IMR-90 (cell line): ENCODE measurements at regions not wholly inside any gene's neighbourhood (a gene's known extent, or its start where the extent isn't known, plus 50 kb on each side); places are given as distances from the start of the nearest gene placed in this dataset.

ENCODE experiments used
- ATAC-seq: fragments of 200-7000 bp; cut with Tn5 transposase; 2 replicates; pipeline ENCODE4 v1.9.1; 2020; ENCODE audit warnings: low read depth, mild to moderate bottlenecking, moderate library complexity
- BruUV-seq: library from RNA; stranded (reverse); fragments of 400-500 nt; replicated peaks from 2 replicates; lab custom pipeline; 2021; lab: Mats Ljungman, UMichigan
- CTCF ChIA-PET: fragments of 300-600 bp; formaldehyde crosslinking; extraction: SDS; loops from one replicate; lab custom pipeline; 2021; ENCODE audit warnings: antibody characterized with exemption; lab: Yijun Ruan, JAX
- POLR2A ChIA-PET: fragments of 300-600 bp; sonication (Branson Sonifier 250); formaldehyde crosslinking; loops from one replicate; lab custom pipeline; 2022; ENCODE audit warnings: antibody characterized with exemption; ENCODE audit not compliant: unreplicated experiment; lab: Charles Lee
- DNase-seq: peaks from one replicate; pipeline ENCODE4 v3.0.0; 2013
- H2AFZ ChIP-seq: replicated peaks from 2 replicates; pipeline ENCODE3; 2013; ENCODE audit warnings: low read length, mild to moderate bottlenecking; ENCODE audit not compliant: poor library complexity
- H2AK5ac ChIP-seq: 2 replicates; pipeline ENCODE4 v1.6.1; 2013; ENCODE audit warnings: low read depth, low read length, inconsistent platforms
- H2AK9ac ChIP-seq: replicated peaks from 2 replicates; pipeline ENCODE3; 2013; ENCODE audit warnings: mild to moderate bottlenecking, low read depth, low read length, moderate library complexity; ENCODE audit not compliant: poor library complexity
- H2BK120ac ChIP-seq: 2 replicates; pipeline ENCODE4 v1.6.1; 2013; ENCODE audit warnings: low read depth, low read length, inconsistent platforms
- H2BK15ac ChIP-seq: 3 replicates; pipeline ENCODE4 v1.6.1; 2013; ENCODE audit warnings: low read depth, low read length, inconsistent platforms
- H2BK20ac ChIP-seq: 2 replicates; pipeline ENCODE4 v1.6.1; 2013; ENCODE audit warnings: low read depth, mild to moderate bottlenecking, inconsistent platforms, low read length, moderate library complexity
- H2BK5ac ChIP-seq: 2 replicates; pipeline ENCODE4 v1.6.1; 2013; ENCODE audit warnings: mild to moderate bottlenecking, low read depth, low read length, inconsistent platforms; ENCODE audit not compliant: poor library complexity, severe bottlenecking
- H3K14ac ChIP-seq: replicated peaks from 2 replicates; pipeline ENCODE4 v1.6.1; 2013; ENCODE audit warnings: low read depth, low read length, inconsistent platforms
- H3K18ac ChIP-seq: 2 replicates; pipeline ENCODE4 v1.6.1; 2013; ENCODE audit warnings: low read depth, low read length, control low read depth
- H3K23ac ChIP-seq: 2 replicates; pipeline ENCODE4 v1.6.1; 2013; ENCODE audit warnings: low read depth, low read length, inconsistent platforms
- H3K27ac ChIP-seq: 2 replicates; pipeline ENCODE4 v1.5.1; 2013; ENCODE audit warnings: mild to moderate bottlenecking, control low read depth, low read length; ENCODE audit not compliant: insufficient read depth
- H3K27me3 ChIP-seq: 2 replicates; pipeline ENCODE4 v1.6.1; 2013; ENCODE audit warnings: low read length; ENCODE audit not compliant: control insufficient read depth, insufficient read depth
- H3K36me3 ChIP-seq: 2 replicates; pipeline ENCODE4 v1.6.1; 2013; ENCODE audit warnings: low read length, mixed read lengths; ENCODE audit not compliant: control insufficient read depth, insufficient read depth
- H3K4ac ChIP-seq: 2 replicates; pipeline ENCODE4 v1.6.1; 2013; ENCODE audit warnings: low read depth, low read length, inconsistent platforms
- H3K4me1 ChIP-seq: 2 replicates; pipeline ENCODE4 v1.6.1; 2013; ENCODE audit warnings: low read length, mixed read lengths; ENCODE audit not compliant: control insufficient read depth, insufficient read depth
- H3K4me2 ChIP-seq: 2 replicates; pipeline ENCODE4 v1.6.1; 2013; ENCODE audit warnings: low read depth, mild to moderate bottlenecking, control low read depth, low read length, moderate library complexity
- H3K4me3 ChIP-seq: 2 replicates; pipeline ENCODE4 v1.5.1; 2013; ENCODE audit warnings: low read depth, mild to moderate bottlenecking, control low read depth, low read length, moderate library complexity; ENCODE audit not compliant: insufficient read depth
- H3K56ac ChIP-seq: 2 replicates; pipeline ENCODE4 v1.6.1; 2013; ENCODE audit warnings: low read length, inconsistent platforms; ENCODE audit not compliant: insufficient read depth; ENCODE audit errors: extremely low read depth
- H3K79me1 ChIP-seq, 2 experiments: 2 replicates each; pipeline ENCODE4 v1.6.1; 2013; ENCODE audit warnings: low read length in 2 of 2, inconsistent platforms in 1 of 2, low read depth in 1 of 2
- H3K9ac ChIP-seq: 2 replicates; pipeline ENCODE4 v1.6.1; 2013; ENCODE audit warnings: low read depth, low read length, control low read depth
- H3K9me1 ChIP-seq: 2 replicates; pipeline ENCODE4 v1.6.1; 2013; ENCODE audit warnings: low read length, inconsistent platforms; ENCODE audit not compliant: insufficient read depth
- H3K9me3 ChIP-seq: 2 replicates; pipeline ENCODE4 v1.6.1; 2013; ENCODE audit warnings: low read length; ENCODE audit not compliant: control insufficient read depth, insufficient read depth
- H4K20me1 ChIP-seq: 2 replicates; pipeline ENCODE4 v1.6.1; 2013; ENCODE audit warnings: low read length, inconsistent platforms; ENCODE audit not compliant: insufficient read depth
- H4K5ac ChIP-seq: 2 replicates; pipeline ENCODE4 v1.6.1; 2013; ENCODE audit warnings: mild to moderate bottlenecking, low read depth, low read length, control low read depth
- H4K8ac ChIP-seq, 2 experiments: 2 replicates each; pipeline ENCODE4 v1.6.1; 2013; ENCODE audit warnings: low read depth in 2 of 2, low read length in 2 of 2, control low read depth in 1 of 2, inconsistent platforms in 1 of 2
- H4K91ac ChIP-seq: 2 replicates; pipeline ENCODE4 v1.6.1; 2013; ENCODE audit warnings: low read depth, low read length, inconsistent platforms; ENCODE audit not compliant: insufficient read depth
- BHLHE40 ChIP-seq: fragments of 150-350 bp; IDR thresholded peaks from 2 replicates; pipeline ENCODE4 v1.6.1; 2016; ENCODE audit warnings: mild to moderate bottlenecking, low read depth, low read length
- CEBPB ChIP-seq: IDR thresholded peaks from 2 replicates; pipeline ENCODE4 v1.6.1; 2012; ENCODE audit warnings: low read depth, low read length, improper control_type of control experiment
- CHD1 ChIP-seq: IDR thresholded peaks from 2 replicates; pipeline ENCODE4 v1.6.1; 2012; ENCODE audit warnings: low read depth, low read length, improper control_type of control experiment
- ELK1 ChIP-seq: fragments of 150-350 bp; IDR thresholded peaks from 2 replicates; pipeline ENCODE4 v1.6.1; 2016; ENCODE audit warnings: low read depth, mild to moderate bottlenecking, low read length, moderate library complexity, borderline replicate concordance
- MAFK ChIP-seq: IDR thresholded peaks from 2 replicates; pipeline ENCODE4 v1.6.1; 2012; ENCODE audit warnings: low read depth, low read length, improper control_type of control experiment
- MXI1 ChIP-seq: IDR thresholded peaks from 2 replicates; pipeline ENCODE4 v1.6.1; 2012; ENCODE audit warnings: low read depth, mild to moderate bottlenecking, low read length, moderate library complexity, borderline replicate concordance
- NFE2L2 ChIP-seq: fragments of 150-350 bp; IDR thresholded peaks from 2 replicates; pipeline ENCODE4 v1.6.1; 2016; ENCODE audit warnings: low read depth, mild to moderate bottlenecking, low read length
- RCOR1 ChIP-seq: IDR thresholded peaks from 2 replicates; pipeline ENCODE4 v1.6.1; 2012; ENCODE audit warnings: mild to moderate bottlenecking, low read length, improper control_type of control experiment; ENCODE audit not compliant: insufficient replicate concordance
- RFX5 ChIP-seq: IDR thresholded peaks from 2 replicates; pipeline ENCODE4 v1.8.0; 2012; ENCODE audit warnings: low read depth, mild to moderate bottlenecking, low read length, moderate library complexity
- SMC3 ChIP-seq: fragments of 150-350 bp; IDR thresholded peaks from 2 replicates; pipeline ENCODE4 v1.6.1; 2016; ENCODE audit warnings: low read depth, mild to moderate bottlenecking, antibody characterized with exemption, low read length, moderate library complexity
- WGBS, 2 experiments: methylation state at CpG; one replicate each; pipeline versions ENCODE4 v1.1.5 to v1.1.7; 2013; ENCODE audit warnings: missing lambda C conversion rate in 2 of 2; ENCODE audit not compliant: insufficient read length in 1 of 2; ENCODE audit errors: extremely low coverage in 2 of 2; 5-methylcytosine and 5-hydroxymethylcytosine counted together
- dilution Hi-C: fragments of 300-500 bp; cut with HindIII; formaldehyde crosslinking; loops from one replicate; pipeline ENCODE4 v1.14.3; 2018; ENCODE audit warnings: low sequenced_read_pairs; ENCODE audit not compliant: unreplicated experiment
- in situ Hi-C: fragments of 300-500 bp; cut with MboI; formaldehyde crosslinking; loops from 3 replicates; pipeline ENCODE4 v1.14.3; 2019; ENCODE audit warnings: low sequenced_read_pairs, inconsistent platforms, mixed read lengths
- intact Hi-C: fragments of 100-400 bp; cut with micrococcal nuclease; formaldehyde crosslinking; loops from 2 replicates; pipeline ENCODE4 v1.10.0; 2022

GRCh38 chr5:126056352-126056751 lies 366.9 kb upstream of the GRAMD2B start:
- POLR2A ChIA-PET: no interaction called here
- Histone ChIP-seq H2BK120ac (no peak overlapping the region), H3K27ac (no peak overlapping the region), H2AK9ac (no peak overlapping the region), H3K14ac (no peak overlapping the region), H3K27me3 (no peaks in the 10 kb centered on the region), H2BK5ac (no peak overlapping the region), H4K20me1 (no peaks in the 10 kb centered on the region), H3K4me1 (no peaks in the 10 kb centered on the region), H3K4ac (no peak overlapping the region), H3K23ac (no peak overlapping the region), H3K56ac (no peak overlapping the region), H2AK5ac (no peak overlapping the region), H3K4me2 (no peak overlapping the region), H3K18ac (no peak overlapping the region), H3K9me1 (no peaks in the 10 kb centered on the region), H2AFZ (no peak overlapping the region), H2BK15ac (no peak overlapping the region), H3K9ac (no peak overlapping the region), H3K79me1 (no peaks in the 10 kb centered on the region), H2BK20ac (no peak overlapping the region), H3K9me3 (peaks cover 2% of the 10 kb centered on the region; the same call in 1 of the 2 replicates), H3K4me3 (no peak overlapping the region), H4K91ac (no peak overlapping the region), H3K36me3 (no peaks in the 10 kb centered on the region), H4K8ac (no peak overlapping the region), H4K5ac (no peak overlapping the region)
- TF ChIP-seq MXI1 (no peak), RFX5 (no peak), BHLHE40 (no peak), MAFK (no peak), CHD1 (no peak), ELK1 (no peak), SMC3 (no peak), NFE2L2 (no peak), CEBPB (no peak), RCOR1 (no peak)
- DNase-seq (no peak), ATAC-seq (no peak)
- in situ Hi-C loops (no loop called here), dilution Hi-C loops (no loop called here), intact Hi-C loops (no loop called here)
- BruUV-seq: no TSS peak
- no CpG with 5 or more reads among the region's 1 CpG for WGBS, 2 experiments
- CTCF ChIA-PET: no interaction called here
